ENCODE measurements at regions not wholly inside any gene's neighbourhood (a gene's known extent, or its start where the extent isn't known, plus 50 kb on each side); places are given as distances from the start of the nearest gene placed in this dataset.
"Not testable (repeated sequence)": the region's sequence is repeated elsewhere in the genome, so short reads cannot be mapped to it uniquely, and the experiment has no call there.

DNA sequence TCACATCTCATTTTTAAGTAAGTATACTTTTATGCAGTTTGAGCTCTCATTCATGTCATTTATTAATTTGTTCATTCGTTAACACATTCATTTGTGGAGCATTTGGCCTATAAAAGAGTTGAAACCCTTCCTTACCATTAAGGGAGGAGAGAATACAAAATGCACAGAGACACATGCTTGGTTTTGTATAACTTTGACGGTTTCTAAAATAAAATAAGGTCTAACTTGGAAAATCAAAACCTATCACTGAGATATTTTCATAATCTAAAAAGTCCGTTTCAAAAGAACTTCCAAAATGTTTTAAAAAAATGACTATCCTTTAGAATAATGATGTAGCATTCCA, 5277.0 kb upstream of the TPTE start:
- DNase-seq (ENCODE audit: low read depth); H3K4me3 ChIP-seq (ENCODE audit: control insufficient read depth, low read depth, low read length): not testable (repeated sequence)

DNA sequence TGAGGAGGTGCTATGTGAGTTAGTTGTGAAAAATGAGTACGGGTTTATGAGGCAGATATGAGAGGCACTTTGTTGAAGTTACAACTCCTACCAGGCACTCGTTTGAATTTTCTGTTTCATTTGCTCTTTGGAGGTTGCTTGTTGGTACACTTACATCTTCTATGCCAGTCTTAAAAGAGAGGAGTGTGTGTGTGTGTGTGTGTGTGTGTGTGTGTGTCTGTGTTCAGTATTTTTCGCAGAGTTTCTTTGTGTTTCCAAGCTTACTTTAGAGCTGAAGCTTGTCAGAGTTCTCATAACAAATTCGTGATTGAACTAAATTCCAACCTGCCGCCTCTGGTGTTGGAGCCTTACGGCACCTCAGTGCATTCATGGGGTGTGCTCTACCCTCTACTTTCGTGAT, 5276.4 kb upstream of the TPTE start:
- not testable (repeated sequence) for DNase-seq (ENCODE audit: low read depth); H3K4me3 ChIP-seq (ENCODE audit: control insufficient read depth, low read depth, low read length)

DNA sequence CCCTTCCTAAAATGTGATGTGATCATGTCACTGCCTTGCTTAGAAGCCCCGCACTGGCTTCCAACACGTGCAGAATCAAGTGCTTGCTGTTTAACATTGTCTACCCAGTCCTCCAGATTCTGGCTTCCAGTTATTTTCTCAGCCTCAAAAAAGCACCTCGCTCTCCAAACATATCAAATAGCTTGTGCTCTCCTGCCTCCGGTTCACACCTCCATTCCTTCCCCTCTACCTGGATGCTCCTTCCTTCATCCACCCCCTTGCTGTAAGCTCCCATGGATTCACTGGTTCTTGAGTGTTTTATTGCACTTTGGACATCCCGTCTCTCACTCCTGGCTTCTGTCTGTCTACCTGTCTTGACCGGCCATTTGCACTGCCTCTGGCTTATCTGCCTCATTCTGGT, 5275.0 kb upstream of the TPTE start:
- not testable (repeated sequence) for DNase-seq (ENCODE audit: low read depth); H3K4me3 ChIP-seq (ENCODE audit: control insufficient read depth, low read depth, low read length)

DNA sequence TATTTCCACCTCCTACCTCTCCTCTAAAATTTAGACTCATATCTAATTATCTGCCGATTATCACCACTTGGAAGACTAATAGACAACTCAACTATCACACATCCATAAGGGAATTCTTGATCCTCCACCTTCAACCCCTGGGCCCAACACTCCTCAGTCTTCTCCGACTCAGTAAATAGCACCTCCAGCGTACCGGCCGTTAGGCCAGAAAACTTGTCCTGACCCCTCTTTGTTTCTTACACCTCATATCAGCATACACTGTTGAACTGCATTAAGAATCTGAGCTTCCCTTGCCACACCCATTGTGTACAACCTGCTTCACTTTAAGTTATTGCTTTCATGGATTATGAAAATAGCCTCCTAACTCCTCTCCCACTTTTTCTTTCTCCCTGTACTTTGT, 5274.0 kb upstream of the TPTE start:
- H3K4me3 ChIP-seq (ENCODE audit: control insufficient read depth, low read depth, low read length); DNase-seq (ENCODE audit: low read depth): not testable (repeated sequence)

DNA sequence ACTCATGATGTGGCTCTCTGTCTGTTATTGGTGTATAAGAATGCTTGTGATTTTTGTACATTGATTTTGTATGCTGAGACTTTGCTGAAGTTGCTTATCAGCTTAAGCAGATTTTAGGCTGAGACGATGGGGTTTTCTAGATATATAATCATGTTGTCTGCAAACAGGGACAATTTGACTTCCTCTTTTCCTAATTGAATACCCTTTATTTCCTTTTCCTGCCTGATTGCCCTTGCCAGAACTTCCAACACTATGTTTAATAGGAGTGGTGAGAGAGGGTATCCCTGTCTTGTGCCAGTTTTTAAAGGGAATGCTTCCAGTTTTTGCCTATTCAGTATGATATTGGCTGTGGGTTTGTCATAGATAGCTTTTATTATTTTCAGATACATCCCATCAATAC, 5271.3 kb upstream of the TPTE start:
- DNase-seq (ENCODE audit: low read depth); H3K4me3 ChIP-seq (ENCODE audit: control insufficient read depth, low read depth, low read length): not testable (repeated sequence)

DNA sequence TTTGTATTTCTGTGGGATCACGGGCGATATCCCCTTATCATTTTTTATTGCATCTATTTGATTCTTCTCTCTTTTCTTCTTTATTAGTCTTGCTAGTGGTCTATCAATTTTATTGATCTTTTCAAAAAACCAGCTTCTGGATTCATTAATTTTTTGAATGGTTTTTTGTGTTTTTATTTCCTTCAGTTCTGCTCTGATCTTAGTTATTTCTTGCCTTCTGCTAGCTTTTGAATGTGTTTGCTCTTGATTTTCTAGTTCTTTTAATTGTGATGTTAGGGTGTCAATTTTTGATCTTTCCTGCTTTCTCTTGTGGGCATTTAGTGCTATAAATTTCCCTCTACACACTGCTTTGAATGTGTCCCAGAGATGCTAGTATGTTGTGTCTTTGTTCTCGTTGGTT, 5270.2 kb upstream of the TPTE start:
- not testable (repeated sequence) for H3K4me3 ChIP-seq (ENCODE audit: control insufficient read depth, low read depth, low read length); DNase-seq (ENCODE audit: low read depth)

DNA sequence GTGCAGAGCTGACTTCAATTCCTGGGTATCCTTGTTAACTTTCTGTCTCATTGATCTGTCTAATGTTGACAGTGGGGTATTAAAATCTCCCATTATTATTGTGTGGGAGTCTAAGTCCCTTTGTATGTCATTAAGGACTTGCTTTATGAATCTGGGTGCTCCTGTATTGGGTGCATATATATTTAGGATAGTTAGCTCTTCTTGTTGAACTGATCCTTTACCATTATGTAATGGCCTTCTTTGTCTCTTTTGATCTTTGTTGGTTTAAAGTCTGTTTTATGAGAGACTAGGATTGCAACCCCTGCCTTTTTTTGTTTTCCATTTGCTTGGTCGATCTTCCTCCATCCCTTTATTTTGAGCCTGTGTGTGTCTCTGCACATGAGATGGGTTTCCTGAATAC, 5269.5 kb upstream of the TPTE start:
- not testable (repeated sequence) for H3K4me3 ChIP-seq (ENCODE audit: control insufficient read depth, low read depth, low read length); DNase-seq (ENCODE audit: low read depth)

Data from AG09309 (cell line).